ENCODE measurements at regions not wholly inside any gene's neighbourhood (a gene's known extent, or its start where the extent isn't known, plus 50 kb on each side); places are given as distances from the start of the nearest gene placed in this dataset.

GRCh38 chr13:85028035-85028434 is 771.2 kb downstream of the SLITRK6 start:
- Histone ChIP-seq H3K9me3 (ENCODE audit: control insufficient read depth in 1 of 2, low read length in 2 of 2) (peaks cover 7 to 17% of the 10 kb centered on the region in 2 donors), H3K36me3 (ENCODE audit: control insufficient read depth in 1 of 2, insufficient read depth in 2 of 2, low read length in 2 of 2) (no peaks in the 10 kb centered on the region), H3K27ac (ENCODE audit: low read depth, low read length) (no peak overlapping the region), H3K27me3 (ENCODE audit: control insufficient read depth in 1 of 2, insufficient read depth in 2 of 2, low read length in 2 of 2) (no peaks in the 10 kb centered on the region), H3K4me1 (ENCODE audit: control insufficient read depth in 1 of 2, insufficient read depth in 2 of 2, low read length in 2 of 2) (no peaks in the 10 kb centered on the region), H3K9ac (ENCODE audit: low read depth in 1 of 2, low read length in 2 of 2) (no peak overlapping the region), H3K4me3 (ENCODE audit: low read depth in 1 of 2, low read length in 2 of 2) (no peak overlapping the region)

DNA sequence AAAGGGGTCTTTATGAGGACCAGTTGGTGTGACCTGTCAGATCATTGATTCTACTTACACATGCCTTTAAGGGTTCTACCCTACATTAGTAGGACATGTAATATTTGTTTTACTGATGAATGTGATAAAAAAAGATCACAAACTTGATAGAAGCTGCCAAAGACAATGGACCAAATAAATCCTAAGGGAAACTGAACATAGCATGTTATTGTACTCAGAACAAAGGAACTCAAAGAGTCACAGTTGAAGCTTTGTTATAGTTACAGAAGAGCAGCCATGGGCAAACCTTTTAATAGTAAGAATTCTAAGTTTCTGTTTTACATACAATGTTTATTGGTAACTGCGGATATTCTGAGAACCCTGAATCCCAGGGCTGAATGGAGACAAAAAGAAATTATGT is 780.1 kb downstream of the SLITRK6 start:
- Histone ChIP-seq H3K4me3 (ENCODE audit: low read depth in 1 of 2, low read length in 2 of 2) (no peak overlapping the region), H3K36me3 (ENCODE audit: control insufficient read depth in 1 of 2, insufficient read depth in 2 of 2, low read length in 2 of 2) (no peaks in the 10 kb centered on the region), H3K4me1 (ENCODE audit: control insufficient read depth in 1 of 2, insufficient read depth in 2 of 2, low read length in 2 of 2) (no peaks in the 10 kb centered on the region), H3K9ac (ENCODE audit: low read depth in 1 of 2, low read length in 2 of 2) (no peak overlapping the region), H3K27ac (ENCODE audit: low read depth, low read length) (no peak overlapping the region), H3K9me3 (ENCODE audit: control insufficient read depth in 1 of 2, low read length in 2 of 2) (peaks cover 0 to 10% of the 10 kb centered on the region in 2 donors), H3K27me3 (ENCODE audit: control insufficient read depth in 1 of 2, insufficient read depth in 2 of 2, low read length in 2 of 2) (no peaks in the 10 kb centered on the region)

GRCh38 chr13:85013006-85013405 is 786.2 kb downstream of the SLITRK6 start:
- Histone ChIP-seq H3K36me3 (ENCODE audit: control insufficient read depth in 1 of 2, insufficient read depth in 2 of 2, low read length in 2 of 2) (no peaks in the 10 kb centered on the region), H3K9me3 (ENCODE audit: control insufficient read depth in 1 of 2, low read length in 2 of 2) (peaks cover 0 to 3% of the 10 kb centered on the region in 2 donors), H3K27me3 (ENCODE audit: control insufficient read depth in 1 of 2, insufficient read depth in 2 of 2, low read length in 2 of 2) (no peaks in the 10 kb centered on the region), H3K4me3 (ENCODE audit: low read depth in 1 of 2, low read length in 2 of 2) (no peak overlapping the region), H3K9ac (ENCODE audit: low read depth in 1 of 2, low read length in 2 of 2) (no peak overlapping the region), H3K27ac (ENCODE audit: low read depth, low read length) (no peak overlapping the region), H3K4me1 (ENCODE audit: control insufficient read depth in 1 of 2, insufficient read depth in 2 of 2, low read length in 2 of 2) (no peaks in the 10 kb centered on the region)

DNA sequence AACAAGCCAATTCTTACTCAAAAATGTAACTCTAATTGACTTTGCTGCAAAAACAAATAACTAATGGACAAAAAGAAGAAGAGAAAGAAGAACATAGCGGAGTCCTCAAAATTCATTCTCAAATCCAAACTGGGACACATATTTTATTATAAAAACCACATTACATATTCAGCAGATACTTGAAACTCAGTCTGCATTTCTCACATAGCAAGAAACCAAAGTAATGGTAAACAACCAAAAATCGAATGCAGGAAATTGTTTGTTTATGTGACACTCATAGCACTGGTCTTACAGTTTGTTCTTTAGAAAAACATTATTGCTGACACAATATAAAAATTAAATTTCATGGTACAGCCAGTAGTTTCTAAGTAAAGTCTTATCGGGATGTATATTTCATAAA is 789.8 kb downstream of the SLITRK6 start:
- H3K9ac ChIP-seq (ENCODE audit: low read depth in 1 of 2, low read length in 2 of 2), result no peak overlapping the region
- H3K36me3 ChIP-seq (ENCODE audit: control insufficient read depth in 1 of 2, insufficient read depth in 2 of 2, low read length in 2 of 2), result no peaks in the 10 kb centered on the region
- peaks cover 0 to 3% of the 10 kb centered on the region in 2 donors for H3K9me3 ChIP-seq (ENCODE audit: control insufficient read depth in 1 of 2, low read length in 2 of 2)
- no peaks in the 10 kb centered on the region for H3K27me3 ChIP-seq (ENCODE audit: control insufficient read depth in 1 of 2, insufficient read depth in 2 of 2, low read length in 2 of 2)
- H3K4me1 ChIP-seq (ENCODE audit: control insufficient read depth in 1 of 2, insufficient read depth in 2 of 2, low read length in 2 of 2), result no peaks in the 10 kb centered on the region
- H3K4me3 ChIP-seq (ENCODE audit: low read depth in 1 of 2, low read length in 2 of 2), result no peak overlapping the region
- H3K27ac ChIP-seq (ENCODE audit: low read depth, low read length), result no peak overlapping the region

- Histone ChIP-seq H3K4me3 (ENCODE audit: low read depth in 1 of 2, low read length in 2 of 2) (no peak overlapping the region), H3K4me1 (ENCODE audit: control insufficient read depth in 1 of 2, insufficient read depth in 2 of 2, low read length in 2 of 2) (no peaks in the 10 kb centered on the region), H3K27me3 (ENCODE audit: control insufficient read depth in 1 of 2, insufficient read depth in 2 of 2, low read length in 2 of 2) (no peaks in the 10 kb centered on the region), H3K27ac (ENCODE audit: low read depth, low read length) (no peak overlapping the region), H3K9ac (ENCODE audit: low read depth in 1 of 2, low read length in 2 of 2) (no peak overlapping the region), H3K36me3 (ENCODE audit: control insufficient read depth in 1 of 2, insufficient read depth in 2 of 2, low read length in 2 of 2) (no peaks in the 10 kb centered on the region), H3K9me3 (ENCODE audit: control insufficient read depth in 1 of 2, low read length in 2 of 2) (no peaks in the 10 kb centered on the region)
Observed at GRCh38 chr13:84999252-84999651, 800.0 kb downstream of the SLITRK6 start.

- Histone ChIP-seq H3K27ac (ENCODE audit: low read depth, low read length) (no peak overlapping the region), H3K9me3 (ENCODE audit: control insufficient read depth in 1 of 2, low read length in 2 of 2) (no peaks in the 10 kb centered on the region), H3K4me3 (ENCODE audit: low read depth in 1 of 2, low read length in 2 of 2) (no peak overlapping the region), H3K9ac (ENCODE audit: low read depth in 1 of 2, low read length in 2 of 2) (no peak overlapping the region), H3K27me3 (ENCODE audit: control insufficient read depth in 1 of 2, insufficient read depth in 2 of 2, low read length in 2 of 2) (no peaks in the 10 kb centered on the region), H3K36me3 (ENCODE audit: control insufficient read depth in 1 of 2, insufficient read depth in 2 of 2, low read length in 2 of 2) (no peaks in the 10 kb centered on the region), H3K4me1 (ENCODE audit: control insufficient read depth in 1 of 2, insufficient read depth in 2 of 2, low read length in 2 of 2) (no peaks in the 10 kb centered on the region)
Observed at GRCh38 chr13:84998681-84999080, 800.5 kb downstream of the SLITRK6 start.

- Histone ChIP-seq H3K4me1 (ENCODE audit: control insufficient read depth in 1 of 2, insufficient read depth in 2 of 2, low read length in 2 of 2) (no peaks in the 10 kb centered on the region), H3K4me3 (ENCODE audit: low read depth in 1 of 2, low read length in 2 of 2) (no peak overlapping the region), H3K27me3 (ENCODE audit: control insufficient read depth in 1 of 2, insufficient read depth in 2 of 2, low read length in 2 of 2) (no peaks in the 10 kb centered on the region), H3K9me3 (ENCODE audit: control insufficient read depth in 1 of 2, low read length in 2 of 2) (no peaks in the 10 kb centered on the region), H3K27ac (ENCODE audit: low read depth, low read length) (no peak overlapping the region), H3K36me3 (ENCODE audit: control insufficient read depth in 1 of 2, insufficient read depth in 2 of 2, low read length in 2 of 2) (no peaks in the 10 kb centered on the region), H3K9ac (ENCODE audit: low read depth in 1 of 2, low read length in 2 of 2) (no peak overlapping the region)
Observed at GRCh38 chr13:84997858-84998257, 801.4 kb downstream of the SLITRK6 start.

DNA sequence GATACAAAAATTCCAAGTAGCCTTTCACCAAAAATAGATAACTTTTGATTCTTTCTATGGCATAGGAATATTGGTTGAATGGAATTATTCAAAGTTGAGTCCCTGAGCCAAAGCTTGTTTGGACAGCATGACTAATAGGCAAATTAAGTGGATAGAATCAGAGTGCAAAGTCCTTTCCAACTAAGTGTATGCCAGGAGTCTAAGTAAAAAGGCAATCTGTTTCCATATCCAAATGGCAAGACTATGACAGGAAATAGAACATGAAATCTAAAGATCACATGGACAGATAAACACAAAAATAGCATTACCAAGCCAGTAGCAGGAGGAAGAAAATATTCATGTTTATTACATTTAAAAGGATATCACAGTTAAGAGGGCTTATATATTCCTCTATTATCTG is 804.6 kb downstream of the SLITRK6 start:
- H3K27me3 ChIP-seq (ENCODE audit: control insufficient read depth in 1 of 2, insufficient read depth in 2 of 2, low read length in 2 of 2), result no peaks in the 10 kb centered on the region
- H3K9ac ChIP-seq (ENCODE audit: low read depth in 1 of 2, low read length in 2 of 2), result no peak overlapping the region
- H3K9me3 ChIP-seq (ENCODE audit: control insufficient read depth in 1 of 2, low read length in 2 of 2), result no peaks in the 10 kb centered on the region
- no peaks in the 10 kb centered on the region for H3K36me3 ChIP-seq (ENCODE audit: control insufficient read depth in 1 of 2, insufficient read depth in 2 of 2, low read length in 2 of 2)
- no peak overlapping the region for H3K27ac ChIP-seq (ENCODE audit: low read depth, low read length)
- no peak overlapping the region for H3K4me3 ChIP-seq (ENCODE audit: low read depth in 1 of 2, low read length in 2 of 2)
- no peaks in the 10 kb centered on the region for H3K4me1 ChIP-seq (ENCODE audit: control insufficient read depth in 1 of 2, insufficient read depth in 2 of 2, low read length in 2 of 2)

- Histone ChIP-seq H3K4me3 (ENCODE audit: low read depth in 1 of 2, low read length in 2 of 2) (no peak overlapping the region), H3K27ac (ENCODE audit: low read depth, low read length) (no peak overlapping the region), H3K9me3 (ENCODE audit: control insufficient read depth in 1 of 2, low read length in 2 of 2) (peaks cover 0 to 4% of the 10 kb centered on the region in 2 donors), H3K4me1 (ENCODE audit: control insufficient read depth in 1 of 2, insufficient read depth in 2 of 2, low read length in 2 of 2) (no peaks in the 10 kb centered on the region), H3K9ac (ENCODE audit: low read depth in 1 of 2, low read length in 2 of 2) (no peak overlapping the region), H3K27me3 (ENCODE audit: control insufficient read depth in 1 of 2, insufficient read depth in 2 of 2, low read length in 2 of 2) (no peaks in the 10 kb centered on the region), H3K36me3 (ENCODE audit: control insufficient read depth in 1 of 2, insufficient read depth in 2 of 2, low read length in 2 of 2) (no peaks in the 10 kb centered on the region)
Observed at GRCh38 chr13:84985860-84986259, 813.4 kb downstream of the SLITRK6 start.

- Histone ChIP-seq H3K9ac (ENCODE audit: low read depth in 1 of 2, low read length in 2 of 2) (no peak overlapping the region), H3K36me3 (ENCODE audit: control insufficient read depth in 1 of 2, insufficient read depth in 2 of 2, low read length in 2 of 2) (no peaks in the 10 kb centered on the region), H3K4me1 (ENCODE audit: control insufficient read depth in 1 of 2, insufficient read depth in 2 of 2, low read length in 2 of 2) (no peaks in the 10 kb centered on the region), H3K9me3 (ENCODE audit: control insufficient read depth in 1 of 2, low read length in 2 of 2) (peaks cover 2 to 4% of the 10 kb centered on the region in 2 donors), H3K4me3 (ENCODE audit: low read depth in 1 of 2, low read length in 2 of 2) (no peak overlapping the region), H3K27ac (ENCODE audit: low read depth, low read length) (no peak overlapping the region), H3K27me3 (ENCODE audit: control insufficient read depth in 1 of 2, insufficient read depth in 2 of 2, low read length in 2 of 2) (no peaks in the 10 kb centered on the region)
Observed at GRCh38 chr13:84983321-84983720, 815.9 kb downstream of the SLITRK6 start.

GRCh38 chr13:84980571-84980970 is 818.6 kb downstream of the SLITRK6 start:
- Histone ChIP-seq H3K9ac (ENCODE audit: low read depth in 1 of 2, low read length in 2 of 2) (no peak overlapping the region), H3K27me3 (ENCODE audit: control insufficient read depth in 1 of 2, insufficient read depth in 2 of 2, low read length in 2 of 2) (no peaks in the 10 kb centered on the region), H3K27ac (ENCODE audit: low read depth, low read length) (no peak overlapping the region), H3K4me1 (ENCODE audit: control insufficient read depth in 1 of 2, insufficient read depth in 2 of 2, low read length in 2 of 2) (no peaks in the 10 kb centered on the region), H3K36me3 (ENCODE audit: control insufficient read depth in 1 of 2, insufficient read depth in 2 of 2, low read length in 2 of 2) (no peaks in the 10 kb centered on the region), H3K9me3 (ENCODE audit: control insufficient read depth in 1 of 2, low read length in 2 of 2) (peaks cover 2 to 4% of the 10 kb centered on the region in 2 donors), H3K4me3 (ENCODE audit: low read depth in 1 of 2, low read length in 2 of 2) (no peak overlapping the region)

Data from duodenal mucosa (tissue), 2 donors.